ENCODE measurements at regions not wholly inside any gene's neighbourhood (a gene's known extent, or its start where the extent isn't known, plus 50 kb on each side); places are given as distances from the start of the nearest gene placed in this dataset.

DNA sequence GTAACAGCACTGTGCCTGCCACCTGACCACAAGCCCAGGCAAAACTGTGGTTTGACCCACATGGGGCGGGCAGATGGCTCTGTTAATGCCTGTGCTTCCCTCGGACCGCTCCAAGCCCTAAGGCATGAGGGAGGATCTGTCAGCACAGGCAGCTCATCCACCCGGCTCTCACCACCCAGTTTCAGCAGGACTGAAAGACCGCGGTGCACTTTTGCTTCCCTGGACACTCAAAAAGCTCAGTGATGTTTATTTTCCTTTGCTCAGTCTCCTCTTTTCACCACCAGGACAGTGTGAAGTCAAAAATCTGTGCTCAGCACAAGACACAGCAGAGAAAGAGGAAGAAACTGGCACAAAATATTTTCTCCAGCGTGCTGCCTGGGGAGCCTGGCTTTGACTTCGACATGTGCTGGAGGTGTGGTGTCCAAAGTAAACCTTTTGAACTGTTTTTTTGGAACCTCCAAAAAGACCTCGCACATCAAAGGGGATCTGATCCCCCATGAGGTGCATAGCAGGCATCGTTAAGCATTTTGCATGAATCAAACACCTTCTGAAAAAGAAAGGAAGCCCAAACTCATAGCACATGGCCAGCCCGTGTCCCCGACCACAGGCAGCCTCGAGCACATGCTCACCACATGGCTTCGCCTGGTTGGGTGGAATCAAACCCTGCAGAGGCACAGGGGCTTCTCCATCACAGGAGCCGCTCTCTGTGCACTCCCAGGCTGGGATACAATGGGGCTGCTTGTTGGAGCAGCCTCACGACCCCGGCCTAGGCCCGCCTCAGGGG, 441.7 kb upstream of the JARID2 start:
- no peak for DNase-seq

DNA sequence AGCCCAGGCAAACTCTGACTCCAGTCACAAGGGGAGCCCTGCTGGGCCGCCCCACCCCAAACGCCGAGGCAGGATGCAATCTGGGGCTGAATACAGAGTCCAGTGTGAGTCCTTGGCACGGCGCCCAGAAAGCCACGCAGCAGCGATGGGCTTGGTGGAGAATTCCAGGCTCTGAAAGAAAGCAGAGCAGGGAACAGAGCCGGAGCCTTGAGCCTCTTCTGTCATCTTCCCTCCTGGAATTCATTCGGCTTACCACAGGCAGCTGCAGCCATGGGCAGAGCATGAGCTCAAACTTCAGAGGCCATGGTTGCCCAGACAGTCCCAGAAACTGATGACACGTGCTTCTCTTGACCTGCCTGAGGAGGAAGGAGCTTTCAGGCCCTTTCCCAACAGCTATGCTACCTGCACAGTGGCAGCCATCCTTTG, 441.1 kb upstream of the JARID2 start:
- no peak for DNase-seq

DNA sequence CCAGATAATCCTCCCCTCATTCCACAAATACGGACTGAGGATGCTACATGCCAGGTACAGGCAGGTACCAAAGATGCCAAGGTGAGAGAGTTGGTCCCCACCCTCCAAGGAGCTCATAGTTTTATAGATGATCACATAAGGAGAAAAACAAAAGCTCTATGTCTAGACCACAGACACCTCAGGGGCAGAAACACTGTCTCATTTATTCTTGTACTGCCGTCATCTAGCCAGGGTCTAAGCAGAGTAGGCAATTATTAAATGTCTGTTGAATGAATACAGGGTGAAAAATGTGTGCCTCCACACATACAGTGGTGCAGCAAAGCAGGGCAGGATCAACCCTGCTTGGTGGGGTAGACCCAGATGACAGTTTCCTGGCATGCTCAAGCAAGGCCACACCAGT, 439.8 kb upstream of the JARID2 start:
- DNase-seq, result no peak

DNA sequence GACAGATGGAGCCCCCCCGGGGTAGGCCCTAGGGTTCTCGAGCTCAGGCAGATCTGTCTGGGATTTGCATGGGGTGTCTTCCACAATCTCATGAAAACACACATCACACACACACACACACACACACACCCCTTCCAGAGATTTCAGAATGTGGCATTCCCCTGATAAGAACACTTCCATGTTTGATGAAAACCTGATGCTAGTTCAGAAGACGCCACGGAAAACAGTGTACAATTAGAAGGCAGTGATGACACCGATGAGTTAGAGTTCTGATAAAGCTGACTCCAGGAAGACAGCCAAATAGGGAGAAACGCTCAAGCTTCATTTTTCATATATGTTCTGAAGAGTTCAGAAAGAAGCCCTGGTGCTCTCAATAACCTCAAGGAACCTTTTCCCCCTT, 438.7 kb upstream of the JARID2 start:
- no peak for DNase-seq

DNA sequence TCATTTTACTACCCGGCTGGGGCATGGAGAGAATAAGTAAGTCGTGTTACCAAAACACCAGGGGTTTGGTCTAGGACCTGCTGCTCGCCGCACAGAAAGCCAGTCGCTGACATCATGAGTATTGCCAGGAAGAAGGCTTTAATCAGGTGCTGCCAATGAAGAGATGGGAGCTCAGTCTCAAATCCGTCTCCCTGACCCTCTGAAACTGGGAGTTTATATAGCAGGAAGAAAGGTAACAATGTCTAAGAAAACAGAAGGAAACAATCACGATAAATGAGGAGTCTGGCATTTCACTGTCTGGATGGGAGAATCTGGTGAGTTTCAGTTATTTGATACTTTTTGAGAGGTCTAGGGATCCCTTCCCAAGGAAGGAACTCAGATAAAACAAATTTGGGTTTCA, 437.9 kb upstream of the JARID2 start:
- DNase-seq, result no peak

DNA sequence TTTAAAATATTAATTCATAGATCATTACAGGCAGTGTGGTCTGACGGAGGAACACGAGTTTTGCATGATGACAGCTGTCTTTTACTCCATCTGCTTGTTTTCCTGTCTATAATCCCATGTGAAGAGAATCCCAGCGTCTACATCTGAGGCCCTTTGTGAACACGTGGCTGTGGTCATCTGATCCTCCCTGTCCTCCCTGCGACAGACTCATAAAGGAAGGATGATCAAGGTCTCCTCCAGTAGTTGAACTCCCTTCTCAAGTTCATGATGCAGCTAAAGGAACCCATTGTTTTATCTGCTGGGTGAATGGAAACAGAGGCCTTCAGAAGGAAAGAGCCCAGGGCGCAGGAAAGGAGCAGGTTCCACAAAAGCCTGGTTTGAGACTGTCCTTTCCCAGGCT, 435.8 kb upstream of the JARID2 start:
- no peak for DNase-seq

DNA sequence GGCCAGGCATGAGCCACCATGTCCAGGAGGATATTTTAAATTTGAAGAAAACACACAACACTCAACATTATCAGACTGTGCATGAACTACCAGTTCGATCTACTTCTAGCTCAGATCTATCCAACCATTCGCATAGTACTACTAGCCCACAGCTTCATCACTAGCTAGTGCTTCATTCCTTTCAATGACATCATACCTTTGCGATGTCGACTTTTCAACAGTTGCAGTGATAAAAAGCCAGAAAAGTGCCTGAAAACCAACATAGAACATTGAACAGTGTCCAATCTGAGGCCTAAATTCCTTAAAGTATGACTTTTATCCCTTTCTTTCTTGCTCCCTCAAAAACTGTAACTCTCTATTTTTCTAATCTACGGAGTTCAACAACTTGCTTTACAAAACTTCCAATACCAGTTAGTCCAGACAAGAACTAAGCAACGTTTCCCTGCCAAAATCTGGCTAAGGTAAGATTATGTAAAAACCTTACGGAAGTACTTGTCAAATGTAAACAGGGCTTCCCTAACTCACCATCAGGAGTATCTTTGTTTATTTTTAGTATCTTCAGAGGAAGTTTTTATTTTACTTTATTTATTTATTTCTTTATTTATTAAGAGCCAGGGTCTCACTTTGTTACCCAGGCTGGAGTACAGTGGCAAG, 434.0 kb upstream of the JARID2 start:
- no peak for DNase-seq

DNA sequence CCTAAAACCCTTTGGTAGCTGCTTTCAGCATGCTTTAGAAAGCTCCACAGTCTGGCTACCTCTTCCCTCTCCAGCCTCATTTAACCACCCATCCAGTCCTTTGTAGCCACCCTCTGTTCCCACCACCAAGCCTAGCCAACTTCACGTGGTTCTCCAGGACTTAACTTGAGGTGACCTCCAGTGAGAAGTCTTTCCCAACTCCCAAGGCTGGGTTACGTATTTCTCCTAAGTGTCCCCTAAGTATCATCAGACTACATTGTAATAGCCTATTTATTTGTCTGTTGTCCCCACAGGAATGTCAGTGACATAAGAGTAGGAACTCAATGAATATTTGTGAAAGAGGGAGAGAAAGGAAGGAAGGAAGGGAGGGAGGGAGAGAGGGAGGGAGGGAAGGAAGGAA, 431.9 kb upstream of the JARID2 start:
- DNase-seq, result no peak

DNA sequence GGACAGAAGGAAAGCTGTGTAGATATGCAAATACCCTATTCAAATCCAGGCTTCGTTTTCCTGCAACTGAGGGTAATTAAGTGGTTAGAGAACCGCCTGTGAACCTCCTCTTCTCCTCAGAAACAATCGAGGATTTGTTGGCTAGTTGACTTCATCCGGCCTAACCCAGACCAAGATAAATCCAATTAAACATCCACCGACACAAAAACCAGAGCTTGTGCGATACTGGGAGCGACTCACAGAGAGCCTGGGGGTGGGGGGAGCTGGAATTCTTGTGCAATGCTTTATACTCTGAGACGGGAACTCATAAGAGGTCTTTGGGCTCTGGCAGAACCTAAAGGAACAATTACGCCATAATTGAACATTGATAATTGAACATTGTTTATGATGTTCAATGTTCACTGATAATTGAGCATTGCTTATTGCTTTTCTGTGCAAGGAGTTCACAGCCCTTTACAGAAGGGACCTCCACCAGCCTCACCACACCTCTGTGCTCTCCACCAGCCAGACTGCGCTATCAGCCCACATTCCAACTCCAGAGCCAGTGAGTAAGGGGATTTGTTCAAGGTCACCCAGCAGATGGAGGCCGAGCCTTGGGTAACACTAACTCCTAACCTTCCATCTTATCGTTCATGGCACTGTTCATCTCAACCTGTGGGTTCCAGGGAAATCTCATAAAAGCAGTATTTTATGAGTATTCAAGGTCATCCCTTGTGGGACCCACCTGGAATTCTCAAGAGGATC, 429.6 kb upstream of the JARID2 start:
- no peak for DNase-seq

DNA sequence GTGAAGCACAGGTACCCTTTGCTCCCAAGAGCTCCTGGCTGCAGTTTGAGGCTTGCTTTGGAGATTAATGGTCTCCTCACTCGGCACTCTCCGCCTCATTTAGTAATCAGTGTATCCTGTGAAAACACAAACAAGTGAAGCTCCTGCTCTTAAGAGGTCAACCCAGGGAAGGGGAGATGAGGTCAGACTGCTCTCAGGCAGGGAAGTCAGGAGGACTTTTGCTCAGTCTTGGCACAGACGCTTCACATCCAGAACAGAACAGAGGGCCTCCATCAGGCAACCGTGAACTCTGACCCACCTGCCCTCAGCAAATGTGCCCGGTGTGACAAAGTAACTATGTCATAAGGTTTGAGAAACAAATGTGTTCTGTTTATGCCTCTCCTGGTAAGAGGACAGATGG, 428.8 kb upstream of the JARID2 start:
- no peak for DNase-seq

DNA sequence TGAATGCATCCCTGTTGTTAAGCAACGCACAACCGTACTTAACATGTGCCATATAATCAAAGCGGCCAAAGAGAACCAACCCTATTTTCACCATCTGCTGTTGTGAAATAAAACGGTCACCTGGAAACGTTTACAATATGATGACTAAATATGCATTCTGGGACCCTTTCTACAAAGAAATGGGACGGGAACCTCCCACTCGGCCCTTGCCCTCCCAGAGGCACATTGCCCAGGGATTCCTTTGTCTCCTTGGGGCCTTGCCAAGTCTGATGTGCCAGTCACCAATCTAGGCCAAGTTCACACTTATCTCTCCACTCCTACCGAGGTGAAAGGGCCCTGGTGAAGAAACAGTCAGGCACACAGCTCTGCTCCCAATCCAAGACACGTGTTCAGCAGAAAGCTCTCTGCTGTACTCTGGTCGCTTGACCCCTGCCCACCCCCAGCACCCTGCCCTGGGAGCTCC, 427.4 kb upstream of the JARID2 start:
- DNase-seq, result no peak

DNA sequence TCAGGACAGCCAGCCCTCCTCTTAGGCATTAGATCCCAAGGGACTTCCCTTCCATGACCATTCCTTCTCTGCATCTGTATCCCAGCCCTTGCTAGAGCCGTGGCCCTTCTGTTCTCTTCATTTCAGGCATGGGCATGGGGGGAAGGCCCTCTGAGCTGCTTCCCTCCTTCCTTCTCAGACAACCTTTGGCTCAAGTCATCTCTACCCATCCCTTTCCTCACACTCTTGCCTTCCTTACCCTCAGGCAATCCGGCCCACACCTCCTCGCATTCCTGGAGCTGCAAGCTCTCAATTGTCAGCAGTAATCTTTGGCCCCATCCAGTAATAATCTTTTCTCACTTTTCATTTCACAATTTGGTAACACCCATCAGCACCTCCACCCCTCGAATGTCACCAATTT, 426.9 kb upstream of the JARID2 start:
- no peak for DNase-seq

DNA sequence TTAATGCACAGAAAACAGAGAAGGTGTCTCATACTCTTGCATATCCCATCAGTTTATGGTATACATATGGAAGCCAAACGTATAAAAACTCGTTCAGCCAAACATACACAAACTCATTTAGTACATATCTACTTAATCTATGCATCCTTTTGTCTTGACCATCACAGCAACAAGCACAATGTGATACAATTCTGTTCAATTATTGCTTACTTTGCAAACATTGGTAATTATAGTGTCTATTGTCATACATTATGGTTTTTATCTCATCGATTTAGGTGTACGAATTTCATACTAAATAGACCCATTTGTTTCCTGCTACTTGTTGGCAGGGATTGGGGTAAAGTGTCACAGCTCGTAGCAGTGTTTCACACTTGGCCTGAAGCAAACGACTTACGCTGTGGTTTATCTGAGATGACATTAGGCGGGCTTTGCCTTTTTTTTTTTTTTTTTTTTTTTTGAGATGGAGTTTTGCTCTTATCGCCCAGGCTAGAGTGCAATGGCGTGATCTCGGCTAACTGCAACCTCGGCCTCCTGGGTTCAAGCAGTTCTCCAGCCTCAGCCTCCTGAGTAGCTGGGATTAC, 425.9 kb upstream of the JARID2 start:
- DNase-seq, result no peak

DNA sequence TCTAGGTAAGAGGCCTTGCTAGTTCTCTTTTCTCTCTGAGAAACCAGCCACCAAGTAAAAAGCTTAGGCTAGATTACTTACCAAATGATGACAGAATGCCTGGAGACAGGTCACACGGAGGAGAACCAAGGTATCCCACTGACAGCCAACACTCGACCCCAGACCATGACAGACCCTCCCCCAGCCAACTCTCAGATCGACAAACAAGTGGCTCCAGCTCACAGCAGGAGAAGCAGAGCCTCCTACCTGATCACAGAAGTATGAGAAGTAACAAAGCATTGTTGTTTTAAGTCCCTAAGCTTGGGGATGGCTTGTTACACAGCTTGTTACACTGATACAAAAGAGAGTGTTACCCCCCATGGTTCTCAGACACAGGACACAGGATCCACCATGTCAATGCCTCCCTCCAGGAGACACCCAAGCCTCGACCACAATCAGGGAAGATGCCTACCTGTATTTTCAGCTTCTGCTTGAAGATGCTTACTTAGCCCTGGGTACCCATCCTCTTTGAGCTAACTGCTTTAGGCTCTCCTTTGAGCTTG, 423.8 kb upstream of the JARID2 start:
- DNase-seq, result no peak

DNA sequence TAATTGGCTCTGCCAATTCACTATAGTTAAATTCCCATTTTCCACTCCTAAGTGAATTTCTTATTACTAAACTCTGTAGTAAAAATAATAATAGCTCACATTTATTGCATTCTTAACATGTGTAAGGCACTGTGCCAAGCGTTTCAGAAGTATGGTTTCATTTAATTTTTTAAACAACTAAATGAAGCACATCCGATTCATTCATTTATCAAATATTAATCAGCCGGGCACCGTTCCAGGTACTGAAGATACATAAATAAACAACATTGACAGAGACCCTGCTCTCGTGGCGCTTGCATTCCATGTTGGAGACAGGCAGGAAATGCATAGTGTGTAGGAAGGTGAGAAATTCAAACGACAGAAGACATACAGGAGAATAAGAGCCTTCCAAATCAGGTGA, 423.2 kb upstream of the JARID2 start:
- no peak for DNase-seq

DNA sequence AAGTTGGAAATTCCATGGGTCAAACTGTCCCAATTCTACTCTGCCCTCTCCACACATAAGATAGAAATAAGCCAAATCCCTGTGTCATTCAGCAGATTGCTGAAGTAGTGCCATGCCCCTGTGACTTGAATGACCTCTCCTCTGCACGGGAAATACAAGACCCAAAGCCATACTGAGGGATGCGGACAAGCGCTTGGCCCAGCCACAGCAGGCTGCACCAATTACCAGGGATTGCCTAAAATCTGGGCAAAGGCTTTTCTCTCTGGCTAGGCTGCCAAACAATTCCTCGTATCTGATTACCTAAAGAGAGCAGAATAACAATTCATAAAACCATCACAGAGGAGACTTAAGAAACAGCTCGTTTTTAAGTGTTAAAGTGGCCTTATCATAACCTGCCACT, 421.8 kb upstream of the JARID2 start:
- DNase-seq, result no peak

DNA sequence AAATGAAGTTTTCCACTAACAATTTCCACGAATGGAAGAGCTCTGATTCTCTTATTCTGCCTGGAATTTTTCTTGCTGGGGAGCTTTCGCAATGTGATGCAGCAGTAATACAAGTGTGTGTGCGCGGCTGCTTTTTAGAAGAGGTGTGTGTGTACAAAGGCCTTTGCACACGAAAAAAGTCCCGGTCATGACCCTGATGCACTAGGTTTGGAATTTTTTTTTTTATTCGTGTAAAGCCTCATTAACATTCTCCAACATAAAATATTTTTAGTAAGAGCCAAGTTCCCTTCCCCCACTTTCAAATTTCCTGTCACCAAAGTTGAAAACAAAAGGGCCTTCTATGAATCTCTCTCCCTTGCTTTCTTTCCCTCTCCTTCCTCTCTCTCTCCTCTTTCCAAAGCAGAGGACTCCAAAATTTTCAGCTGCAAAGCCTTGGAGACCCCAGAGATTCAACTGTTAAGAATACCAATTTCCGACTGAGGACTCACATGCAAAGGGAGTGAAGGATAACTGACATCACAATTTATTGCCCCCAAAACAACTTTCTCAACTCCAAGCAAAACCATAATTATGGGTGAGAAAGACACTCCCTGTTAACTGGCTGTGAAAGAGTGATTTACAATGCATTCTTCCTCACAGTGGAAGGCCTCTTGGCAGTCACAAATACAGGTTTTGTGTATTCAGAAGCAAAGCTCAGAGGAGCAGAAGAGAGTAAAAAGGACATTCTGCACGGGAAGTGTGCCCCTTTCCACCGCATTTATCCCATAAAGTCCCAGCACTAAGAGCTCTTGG, 421.2 kb upstream of the JARID2 start:
- DNase-seq, result no peak

DNA sequence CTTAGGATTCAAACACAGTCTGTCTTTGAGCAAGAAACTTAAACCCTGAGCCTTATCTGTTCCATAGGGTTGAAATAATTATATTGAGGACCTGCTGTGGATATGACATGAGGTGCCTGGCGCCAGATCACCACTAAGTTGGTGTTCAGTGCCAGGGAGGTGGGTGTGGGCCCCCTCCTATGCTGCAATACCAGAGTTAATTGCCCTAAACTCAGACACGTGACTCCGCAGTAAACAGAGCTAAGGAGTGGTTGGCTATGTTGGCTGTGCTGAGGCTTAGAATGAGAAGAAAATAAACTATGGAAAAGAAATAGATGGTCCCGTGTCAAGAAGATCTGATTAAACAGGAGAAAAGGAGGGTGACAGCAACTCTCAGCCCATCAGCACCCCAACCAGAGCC, 419.4 kb upstream of the JARID2 start:
- DNase-seq, result no peak

DNA sequence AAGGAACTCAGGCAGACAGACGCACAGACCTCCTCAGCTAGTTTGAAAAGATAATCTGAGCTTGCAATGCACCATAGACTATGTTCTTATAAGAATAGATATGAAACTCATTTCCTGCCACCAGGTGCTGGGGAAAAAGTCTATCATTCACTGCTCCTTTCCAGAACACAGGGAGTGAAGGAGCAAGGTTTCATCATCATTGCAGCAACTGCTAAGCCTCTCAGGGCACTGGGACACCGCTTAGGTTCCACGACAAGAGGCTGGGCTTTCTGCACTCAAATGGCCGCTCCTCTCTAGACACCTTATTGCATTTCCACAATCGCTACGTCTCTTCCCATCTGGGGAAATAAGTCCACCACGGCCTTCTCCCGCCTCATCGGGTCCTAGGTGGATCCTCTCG, 418.5 kb upstream of the JARID2 start:
- no peak for DNase-seq

DNA sequence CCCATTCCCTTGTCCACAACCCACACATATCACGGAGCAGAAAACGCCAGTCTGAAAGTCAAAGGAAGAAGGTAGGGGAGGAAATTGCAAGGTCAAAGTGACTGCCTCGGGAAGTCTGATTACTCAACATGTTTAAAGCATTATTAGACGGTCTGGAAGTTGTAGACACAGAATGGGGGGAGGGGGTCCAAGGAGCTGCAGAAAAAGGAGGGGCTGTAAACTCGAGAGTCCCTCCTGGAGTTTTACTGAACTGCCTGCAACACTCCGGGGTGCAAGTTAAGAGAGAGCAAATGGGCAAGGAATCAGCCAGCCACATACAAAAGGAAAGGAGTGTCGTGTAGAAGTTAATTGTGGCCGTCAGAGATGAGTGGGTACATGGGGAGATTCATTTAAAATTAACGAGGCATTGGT, 417.7 kb upstream of the JARID2 start:
- no peak for DNase-seq

DNA sequence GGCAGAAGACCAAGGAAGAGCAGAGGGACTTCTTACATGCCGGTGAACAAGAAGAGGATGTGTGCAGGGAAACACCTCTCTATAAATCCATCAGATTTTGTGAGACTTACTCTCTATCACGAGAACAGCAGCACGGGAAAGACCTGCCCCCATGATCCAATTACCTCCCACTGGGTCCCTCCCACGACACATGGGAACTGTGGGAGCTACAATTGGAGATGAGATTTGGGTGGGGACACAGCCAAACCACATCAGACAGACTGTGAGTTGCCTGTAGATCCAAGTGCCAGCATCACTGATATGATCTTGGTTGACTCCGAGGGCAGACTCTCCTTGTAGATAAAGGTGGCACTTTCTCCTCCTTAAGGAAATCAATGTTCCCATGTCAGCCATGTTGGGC, 414.8 kb upstream of the JARID2 start:
- DNase-seq, result no peak

DNA sequence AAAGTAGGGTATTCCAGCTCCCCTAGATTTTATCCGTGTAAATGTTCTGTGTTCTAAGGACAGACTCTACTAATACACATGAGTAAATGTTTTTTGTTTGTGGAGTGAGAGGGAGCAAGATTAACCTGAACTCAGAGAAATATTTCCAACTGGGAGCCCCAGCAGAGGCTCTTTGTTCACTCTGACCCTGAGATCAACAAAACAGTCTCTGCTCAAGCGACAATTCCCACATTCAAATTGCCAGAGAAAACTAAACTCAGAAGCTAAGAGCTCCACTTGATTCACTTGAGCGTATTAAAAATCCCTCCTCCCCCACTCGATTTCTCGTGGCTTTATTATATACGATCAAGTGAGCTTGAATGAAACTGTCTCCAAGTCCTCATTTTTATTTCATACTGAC, 413.9 kb upstream of the JARID2 start:
- no peak for DNase-seq

DNA sequence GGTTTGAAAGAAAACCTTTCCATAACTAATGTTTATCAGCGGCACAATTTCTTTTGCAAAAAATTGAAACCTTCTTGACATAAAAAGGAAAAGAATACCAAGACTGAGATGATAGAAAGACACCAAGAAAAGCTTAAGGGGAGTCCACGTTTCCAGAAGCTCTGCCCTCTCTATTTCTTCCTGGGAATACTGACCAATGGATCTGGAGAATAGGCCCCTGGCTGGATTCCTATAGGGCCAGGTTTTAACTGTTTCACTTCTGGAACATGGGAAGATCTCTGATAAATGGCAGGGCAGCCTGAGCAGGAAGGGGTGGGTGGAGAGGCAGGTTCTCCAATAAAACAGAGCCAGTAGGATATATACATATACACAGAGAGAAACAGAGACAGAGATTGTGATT, 413.4 kb upstream of the JARID2 start:
- DNase-seq, result no peak
